ENCODE measurements at regions not wholly inside any gene's neighbourhood (a gene's known extent, or its start where the extent isn't known, plus 50 kb on each side); places are given as distances from the start of the nearest gene placed in this dataset.

DNA sequence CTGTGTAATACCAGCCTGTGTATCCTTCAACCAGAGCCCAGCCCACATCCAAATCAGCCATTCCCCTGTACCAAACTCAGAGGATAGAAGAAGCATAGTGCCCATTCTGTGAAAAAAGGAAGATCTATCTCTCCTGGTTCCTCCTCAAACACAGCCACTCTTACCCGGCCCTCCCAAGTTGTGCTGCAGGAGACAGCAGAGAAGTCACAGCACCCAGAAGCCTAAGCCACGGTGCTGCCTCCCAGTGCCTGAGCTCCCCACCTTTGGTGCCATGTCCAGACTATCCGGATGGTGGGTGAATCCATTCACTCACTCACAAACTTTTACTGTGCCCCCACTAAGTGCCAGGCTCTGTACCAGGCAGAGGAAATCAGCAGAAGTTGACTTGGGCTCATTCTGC lies 166.0 kb upstream of the ZMIZ1 start:
- no peak overlapping the region for H3K27ac ChIP-seq
- DNase-seq (ENCODE audit: low spot score) = peak; percentile 26
- TF ChIP-seq, protein P1, sequence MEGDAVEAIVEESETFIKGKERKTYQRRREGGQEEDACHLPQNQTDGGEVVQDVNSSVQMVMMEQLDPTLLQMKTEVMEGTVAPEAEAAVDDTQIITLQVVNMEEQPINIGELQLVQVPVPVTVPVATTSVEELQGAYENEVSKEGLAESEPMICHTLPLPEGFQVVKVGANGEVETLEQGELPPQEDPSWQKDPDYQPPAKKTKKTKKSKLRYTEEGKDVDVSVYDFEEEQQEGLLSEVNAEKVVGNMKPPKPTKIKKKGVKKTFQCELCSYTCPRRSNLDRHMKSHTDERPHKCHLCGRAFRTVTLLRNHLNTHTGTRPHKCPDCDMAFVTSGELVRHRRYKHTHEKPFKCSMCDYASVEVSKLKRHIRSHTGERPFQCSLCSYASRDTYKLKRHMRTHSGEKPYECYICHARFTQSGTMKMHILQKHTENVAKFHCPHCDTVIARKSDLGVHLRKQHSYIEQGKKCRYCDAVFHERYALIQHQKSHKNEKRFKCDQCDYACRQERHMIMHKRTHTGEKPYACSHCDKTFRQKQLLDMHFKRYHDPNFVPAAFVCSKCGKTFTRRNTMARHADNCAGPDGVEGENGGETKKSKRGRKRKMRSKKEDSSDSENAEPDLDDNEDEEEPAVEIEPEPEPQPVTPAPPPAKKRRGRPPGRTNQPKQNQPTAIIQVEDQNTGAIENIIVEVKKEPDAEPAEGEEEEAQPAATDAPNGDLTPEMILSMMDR (IDR thresholded peaks at IDR 0.05) = no peak
- H3K4me3 ChIP-seq = no peak overlapping the region

- Histone ChIP-seq H3K4me3 (no peak overlapping the region), H3K27ac (no peak overlapping the region)
- TF ChIP-seq, protein P1 (IDR thresholded peaks at IDR 0.05) = no peak
- peak; percentile 61 for DNase-seq (ENCODE audit: low spot score)
Measured at GRCh38 chr10:78903341-78903940, 165.3 kb upstream of the ZMIZ1 start.

GRCh38 chr10:78904196-78904595 lies 164.6 kb upstream of the ZMIZ1 start:
- H3K27ac ChIP-seq = no peak overlapping the region
- H3K4me3 ChIP-seq = no peak overlapping the region
- TF ChIP-seq, protein P1 (IDR thresholded peaks at IDR 0.05) = no peak
- peak; percentile 16 for DNase-seq (ENCODE audit: low spot score)

- H3K4me3 ChIP-seq = no peak overlapping the region
- no peak overlapping the region for H3K27ac ChIP-seq
- TF ChIP-seq, protein P1 (IDR thresholded peaks at IDR 0.05) = no peak
- peak; percentile 33 for DNase-seq (ENCODE audit: low spot score)
Measured at GRCh38 chr10:78905015-78905956, 163.5 kb upstream of the ZMIZ1 start.

DNA sequence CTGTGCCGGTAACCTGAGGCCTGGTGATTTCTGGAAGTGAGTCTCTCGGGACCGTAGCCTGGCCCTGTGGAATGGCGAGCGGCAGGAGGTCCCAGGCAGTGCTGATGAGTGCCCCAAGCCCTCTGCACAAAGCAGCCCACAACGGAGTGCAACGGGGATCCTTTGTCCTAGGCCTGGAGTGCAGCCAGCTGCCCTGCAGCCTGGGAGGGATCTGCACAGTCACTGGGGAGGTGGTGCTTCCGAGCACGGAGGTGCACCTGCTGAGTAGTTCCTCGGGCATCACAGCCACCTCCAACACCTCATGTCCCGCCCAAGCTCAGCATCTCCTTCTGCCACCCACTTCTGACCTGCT lies 162.8 kb upstream of the ZMIZ1 start:
- peak; percentile 38 for DNase-seq (ENCODE audit: low spot score)
- Histone ChIP-seq H3K27ac (no peak overlapping the region), H3K4me3 (no peak overlapping the region)
- TF ChIP-seq, protein P1 (IDR thresholded peaks at IDR 0.05) = no peak

- DNase-seq (ENCODE audit: low spot score) = peak; percentile 9
- no peak overlapping the region for H3K27ac ChIP-seq
- H3K4me3 ChIP-seq = no peak overlapping the region
- TF ChIP-seq, protein P1 (IDR thresholded peaks at IDR 0.05) = no peak
Measured at GRCh38 chr10:78906734-78907390, 161.9 kb upstream of the ZMIZ1 start.

All from coronary artery (tissue), 2 donors.